H1 (cell line): ENCODE measurements at regions not wholly inside any gene's neighbourhood (a gene's known extent, or its start where the extent isn't known, plus 50 kb on each side); places are given as distances from the start of the nearest gene placed in this dataset.

Experiments used
- CTCF ChIA-PET: fragments of 300-600 bp; sonication (Branson Sonifier 250); formaldehyde crosslinking; loops from one replicate; lab custom pipeline; 2021; ENCODE audit not compliant: partially characterized antibody; lab: Charles Lee
- POLR2A ChIA-PET: fragments of 300-600 bp; sonication (Branson Sonifier 250); formaldehyde crosslinking; loops from one replicate; lab custom pipeline; 2021; ENCODE audit warnings: inconsistent platforms; ENCODE audit not compliant: partially characterized antibody; lab: Charles Lee
- DNase-seq, 2 experiments: peaks; one replicate each; pipeline versions ENCODE4 v3.0.0 to v3.0.0-alpha.2; 2010 to 2022; ENCODE audit warnings: low spot score in 2 of 2, low read depth in 1 of 2, mixed read lengths in 1 of 2
- FAIRE-seq: peaks from 2 replicates; lab custom pipeline; 2011; peaks lifted over from hg19 to GRCh38; lab: Jason Lieb, UNC
- H2AFZ ChIP-seq: 2 replicates; pipeline ENCODE4 v1.8.1; 2012; ENCODE audit warnings: low read length, inconsistent platforms
- H2AK5ac ChIP-seq: 2 replicates; pipeline ENCODE4 v1.6.1; 2013; ENCODE audit warnings: low read depth, low read length
- H2BK120ac ChIP-seq: replicated peaks from 2 replicates; pipeline ENCODE3; 2013; ENCODE audit warnings: low read depth, low read length, inconsistent platforms
- H2BK12ac ChIP-seq: 2 replicates; pipeline ENCODE4 v1.6.1; 2013; ENCODE audit warnings: low read depth, low read length
- H2BK15ac ChIP-seq: 2 replicates; pipeline ENCODE4 v1.6.1; 2013; ENCODE audit warnings: low read length
- H2BK20ac ChIP-seq: 2 replicates; pipeline ENCODE4 v1.6.1; 2013; ENCODE audit warnings: low read length
- H2BK5ac ChIP-seq: 2 replicates; pipeline ENCODE4 v1.6.1; 2013; ENCODE audit warnings: low read depth, low read length
- H3K14ac ChIP-seq: 2 replicates; pipeline ENCODE4 v1.6.1; 2013; ENCODE audit warnings: inconsistent platforms; ENCODE audit not compliant: insufficient read length
- H3K18ac ChIP-seq: 2 replicates; pipeline ENCODE4 v1.6.1; 2013; ENCODE audit warnings: low read length; ENCODE audit errors: extremely low read depth
- H3K23ac ChIP-seq: 2 replicates; pipeline ENCODE4 v1.6.1; 2013; ENCODE audit warnings: inconsistent platforms; ENCODE audit not compliant: insufficient read length
- H3K23me2 ChIP-seq: 2 replicates; pipeline ENCODE4 v1.6.1; 2013; ENCODE audit warnings: low read depth, low read length
- H3K27ac ChIP-seq: 2 replicates; pipeline ENCODE4 v1.6.1; 2011; ENCODE audit warnings: low read depth, low read length, inconsistent platforms
- H3K27me3 ChIP-seq, 4 experiments: replicated peaks in 1 of 4; 1 replicate in 1 of 4; 2 replicates in 3 of 4; pipeline versions ENCODE4 v1.6.1 to v1.8.1; 2011 to 2013; ENCODE audit warnings: low read length in 3 of 4, mild to moderate bottlenecking in 3 of 4, inconsistent platforms in 2 of 4, mixed read lengths in 2 of 4, moderate library complexity in 1 of 4; ENCODE audit not compliant: control insufficient read depth in 3 of 4, insufficient read depth in 3 of 4; ENCODE audit errors: extremely low read depth in 1 of 4
- H3K36me3 ChIP-seq, 4 experiments: 2 replicates each; pipeline versions ENCODE4 v1.6.1 to v1.8.1; 2011 to 2013; ENCODE audit warnings: mild to moderate bottlenecking in 4 of 4, low read length in 3 of 4, moderate library complexity in 2 of 4, control low read depth in 1 of 4, inconsistent platforms in 1 of 4; ENCODE audit not compliant: insufficient read depth in 4 of 4, control insufficient read depth in 2 of 4
- H3K4ac ChIP-seq: replicated peaks from 2 replicates; pipeline ENCODE3; 2013; ENCODE audit warnings: low read length, low read depth, mixed read lengths, inconsistent platforms; ENCODE audit not compliant: insufficient read length
- H3K4me1 ChIP-seq, 4 experiments: replicated peaks in 1 of 4; 1 replicate in 1 of 4; 2 replicates in 3 of 4; pipeline versions ENCODE4 v1.6.1 to v1.8.1; 2011 to 2013; ENCODE audit warnings: low read length in 3 of 4, inconsistent platforms in 2 of 4, mixed read lengths in 1 of 4; ENCODE audit not compliant: insufficient read depth in 4 of 4, control insufficient read depth in 3 of 4
- H3K4me2 ChIP-seq, 2 experiments: 2 replicates each; pipeline versions ENCODE4 v1.6.1 to v1.8.1; 2011 to 2013; ENCODE audit warnings: low read depth in 2 of 2, low read length in 2 of 2, control low read depth in 1 of 2, inconsistent platforms in 1 of 2, mild to moderate bottlenecking in 1 of 2; ENCODE audit not compliant: insufficient read depth in 1 of 2
- H3K4me3 ChIP-seq, 4 experiments: fragments of 200-600, 300-600 bp in 1 of 4; sonication (generic), shearing (Covaris generic), sonication (Bioruptor Twin) in 1 of 4; 2 replicates each; pipeline versions ENCODE4 v1.5.1 to v1.8.1; 2011 to 2016; ENCODE audit warnings: low read length in 4 of 4, low read depth in 3 of 4, control low read depth in 2 of 4, inconsistent platforms in 2 of 4, mild to moderate bottlenecking in 2 of 4, mixed read lengths in 1 of 4, moderate library complexity in 1 of 4; ENCODE audit not compliant: insufficient read depth in 2 of 4; ENCODE audit errors: extremely low read depth in 1 of 4
- H3K56ac ChIP-seq: replicated peaks from 2 replicates; pipeline ENCODE3; 2013; ENCODE audit warnings: low read depth, mild to moderate bottlenecking, mixed read lengths, low read length, inconsistent platforms; ENCODE audit not compliant: insufficient read length
- H3K79me1 ChIP-seq: 2 replicates; pipeline ENCODE4 v1.6.1; 2013; ENCODE audit warnings: low read depth, low read length, control low read depth
- H3K79me2 ChIP-seq, 2 experiments: 2 replicates each; pipeline versions ENCODE4 v1.6.1 to v1.8.1; 2012 to 2013; ENCODE audit warnings: low read length in 2 of 2, mild to moderate bottlenecking in 2 of 2, inconsistent platforms in 1 of 2; ENCODE audit not compliant: insufficient read depth in 2 of 2, control insufficient read depth in 1 of 2
- H3K9ac ChIP-seq, 4 experiments: replicated peaks in 1 of 4; 1 replicate in 1 of 4; 2 replicates in 3 of 4; pipeline versions ENCODE4 v1.6.1 to v1.8.1; 2011 to 2013; ENCODE audit warnings: low read depth in 3 of 4, low read length in 3 of 4, control low read depth in 2 of 4, mild to moderate bottlenecking in 2 of 4, moderate library complexity in 2 of 4, inconsistent platforms in 1 of 4; ENCODE audit errors: extremely low read depth in 1 of 4
- H3K9me3 ChIP-seq, 2 experiments: 2 replicates each; pipeline versions ENCODE4 v1.6.1 to v1.8.1; 2012 to 2013; ENCODE audit warnings: mild to moderate bottlenecking in 2 of 2, moderate library complexity in 2 of 2, control low read depth in 1 of 2, inconsistent platforms in 1 of 2, low read depth in 1 of 2, low read length in 1 of 2, mixed read lengths in 1 of 2; ENCODE audit not compliant: insufficient read depth in 2 of 2
- H4K20me1 ChIP-seq, 2 experiments: replicated peaks in 1 of 2; 2 replicates each; pipeline versions ENCODE3 to v1.8.1; 2011 to 2013; ENCODE audit warnings: inconsistent platforms in 2 of 2, low read length in 2 of 2, mild to moderate bottlenecking in 1 of 2; ENCODE audit not compliant: insufficient read depth in 2 of 2, control insufficient read depth in 1 of 2
- H4K5ac ChIP-seq: 2 replicates; pipeline ENCODE4 v1.6.1; 2013; ENCODE audit warnings: low read length, low read depth, mixed read lengths, inconsistent platforms; ENCODE audit not compliant: insufficient read length
- H4K8ac ChIP-seq: 2 replicates; pipeline ENCODE4 v1.8.0; 2013; ENCODE audit warnings: mild to moderate bottlenecking, moderate library complexity, low read length, inconsistent platforms; ENCODE audit not compliant: insufficient read depth; ENCODE audit errors: extremely low read depth
- H4K91ac ChIP-seq: replicated peaks from 2 replicates; pipeline ENCODE3; 2013; ENCODE audit warnings: low read length, mixed read lengths, inconsistent platforms; ENCODE audit not compliant: insufficient read length
- CBX8 ChIP-seq: fragments of 300-800, 300-1000 bp; sonication (generic); IDR thresholded peaks from 2 replicates; pipeline ENCODE4 v1.7.1; 2016; ENCODE audit warnings: low read depth, low read length, borderline replicate concordance
- EP300 ChIP-seq, 2 experiments: IDR thresholded peaks; 1 replicate in 1 of 2; 2 replicates in 1 of 2; pipeline ENCODE4 v1.6.1; 2011 to 2012; ENCODE audit warnings: low read depth in 2 of 2, low read length in 2 of 2, mild to moderate bottlenecking in 2 of 2, borderline replicate concordance in 1 of 2, inconsistent platforms in 1 of 2, moderate library complexity in 1 of 2
- EZH2 ChIP-seq: fragments of 200-600 bp; sonication (generic); IDR thresholded peaks from 2 replicates; pipeline ENCODE4 v1.7.1; 2012; ENCODE audit warnings: low read depth, mild to moderate bottlenecking, moderate library complexity, low read length, inconsistent platforms; ENCODE audit not compliant: severe bottlenecking
- GABPA ChIP-seq: IDR thresholded peaks from 2 replicates; pipeline ENCODE4 v1.6.1; 2011; ENCODE audit warnings: mild to moderate bottlenecking, low read length, moderate library complexity, borderline replicate concordance; ENCODE audit not compliant: insufficient read depth
- PHF8 ChIP-seq: fragments of 200-600 bp; sonication (generic); conservative IDR thresholded peaks from 2 replicates; pipeline ENCODE4 v1.7.1; 2012; ENCODE audit warnings: low read depth, mild to moderate bottlenecking, inconsistent platforms, low read length, moderate library complexity
- SIX5 ChIP-seq: IDR thresholded peaks from 2 replicates; pipeline ENCODE4 v1.6.1; 2011; ENCODE audit warnings: mild to moderate bottlenecking, low read depth, low read length
- SP1 ChIP-seq: IDR thresholded peaks from 2 replicates; pipeline ENCODE4 v1.6.1; 2011; ENCODE audit warnings: low read depth, low read length
- TAF1 ChIP-seq: IDR thresholded peaks from 2 replicates; pipeline ENCODE4 v1.6.1; 2011; ENCODE audit warnings: mild to moderate bottlenecking, low read depth, low read length
- YY1 ChIP-seq: IDR thresholded peaks from 2 replicates; pipeline ENCODE4 v1.6.1; 2011; ENCODE audit warnings: low read depth, mild to moderate bottlenecking, low read length
- WGBS, 2 experiments: shearing (Covaris generic) in 1 of 2; methylation state at CpG; one replicate each; pipeline versions ENCODE4 v1.1.6 to v1.1.7; 2013 to 2015; ENCODE audit warnings: low lambda C conversion rate in 2 of 2, mixed read lengths in 2 of 2, inconsistent platforms in 1 of 2, low coverage in 1 of 2, missing lambda C conversion rate in 1 of 2; ENCODE audit not compliant: insufficient replicate concordance in 2 of 2, insufficient coverage in 1 of 2, insufficient read length in 1 of 2; ENCODE audit errors: extremely low coverage in 1 of 2, missing lambda C conversion rate in 1 of 2; 5-methylcytosine and 5-hydroxymethylcytosine counted together
- TF ChIP-seq, protein P1 (sequence below): IDR thresholded peaks from 2 replicates; pipeline ENCODE4 v1.6.1; 2011; ENCODE audit warnings: low read length, improper control_type of control experiment
- TF ChIP-seq, protein P2 (sequence below): IDR thresholded peaks from 2 replicates; pipeline ENCODE4 v1.6.1; 2012; ENCODE audit warnings: low read length, inconsistent platforms

DNA sequence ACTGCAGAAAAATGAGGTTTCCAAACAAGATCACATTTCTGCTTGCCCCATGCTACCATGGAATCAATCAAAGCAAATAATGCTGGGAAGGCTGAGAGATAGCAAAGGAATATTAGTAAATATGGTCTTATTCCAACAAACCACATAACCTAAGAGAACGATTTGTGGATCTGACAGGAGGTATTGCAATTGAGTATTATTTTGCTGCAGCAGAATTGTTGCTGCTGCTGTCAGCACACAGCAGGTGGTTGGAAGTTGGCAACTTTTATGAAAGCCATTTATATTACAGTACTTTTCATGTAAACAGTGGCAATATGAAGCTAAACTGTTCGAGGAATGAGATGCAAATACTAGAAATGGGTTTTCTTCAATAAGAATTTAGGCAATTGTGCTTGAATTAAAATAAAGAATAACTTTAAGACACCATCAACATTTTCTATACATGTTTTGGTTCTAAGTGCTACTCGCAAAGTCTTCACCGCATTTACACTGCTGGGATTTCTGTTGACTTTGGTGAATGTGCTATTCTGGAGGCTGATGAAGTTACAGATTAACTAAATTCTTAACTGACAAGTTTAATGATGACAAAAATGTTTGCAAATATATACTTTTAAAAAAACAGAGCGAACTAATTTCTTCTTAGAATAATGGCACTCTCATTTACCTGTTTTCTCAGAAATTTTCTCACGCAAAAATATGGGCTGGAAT is 1285.7 kb downstream of the CNTNAP5 start:
- FAIRE-seq, result no peak
- POLR2A ChIA-PET, result no interaction called here
- H2BK120ac ChIP-seq, result no peak overlapping the region

More for the DNA sequence above, 1285.7 kb downstream of the CNTNAP5 start:
- H3K56ac ChIP-seq, result no peak overlapping the region
- WGBS, 2 experiments, result 93% methylated on average over 6 of the region's 6 CpGs; no CpG with 5 or more reads in 1 of the 2 experiments
- no peak overlapping the region for H3K4me2 ChIP-seq
- TF ChIP-seq GABPA (no peak), EZH2 (no peak), YY1 (no peak), EP300 (IDR thresholded peaks at IDR 0.05; ENCODE audit: borderline replicate concordance in 1 of 2, low read depth in 2 of 2, low read length in 2 of 2) (no peak), CBX8 (no peak), SP1 (no peak), PHF8 (no peak), TAF1 (no peak), SIX5 (no peak)
- TF ChIP-seq, protein P1, sequence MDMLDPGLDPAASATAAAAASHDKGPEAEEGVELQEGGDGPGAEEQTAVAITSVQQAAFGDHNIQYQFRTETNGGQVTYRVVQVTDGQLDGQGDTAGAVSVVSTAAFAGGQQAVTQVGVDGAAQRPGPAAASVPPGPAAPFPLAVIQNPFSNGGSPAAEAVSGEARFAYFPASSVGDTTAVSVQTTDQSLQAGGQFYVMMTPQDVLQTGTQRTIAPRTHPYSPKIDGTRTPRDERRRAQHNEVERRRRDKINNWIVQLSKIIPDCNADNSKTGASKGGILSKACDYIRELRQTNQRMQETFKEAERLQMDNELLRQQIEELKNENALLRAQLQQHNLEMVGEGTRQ, result no peak
- TF ChIP-seq, protein P2, sequence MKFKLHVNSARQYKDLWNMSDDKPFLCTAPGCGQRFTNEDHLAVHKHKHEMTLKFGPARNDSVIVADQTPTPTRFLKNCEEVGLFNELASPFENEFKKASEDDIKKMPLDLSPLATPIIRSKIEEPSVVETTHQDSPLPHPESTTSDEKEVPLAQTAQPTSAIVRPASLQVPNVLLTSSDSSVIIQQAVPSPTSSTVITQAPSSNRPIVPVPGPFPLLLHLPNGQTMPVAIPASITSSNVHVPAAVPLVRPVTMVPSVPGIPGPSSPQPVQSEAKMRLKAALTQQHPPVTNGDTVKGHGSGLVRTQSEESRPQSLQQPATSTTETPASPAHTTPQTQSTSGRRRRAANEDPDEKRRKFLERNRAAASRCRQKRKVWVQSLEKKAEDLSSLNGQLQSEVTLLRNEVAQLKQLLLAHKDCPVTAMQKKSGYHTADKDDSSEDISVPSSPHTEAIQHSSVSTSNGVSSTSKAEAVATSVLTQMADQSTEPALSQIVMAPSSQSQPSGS, result no peak
- no peak overlapping the region for H4K8ac ChIP-seq
- H2BK12ac ChIP-seq, result no peak overlapping the region
- no peak overlapping the region for H4K91ac ChIP-seq
- no peaks in the 10 kb centered on the region for H3K79me1 ChIP-seq
- H4K20me1 ChIP-seq, result no peaks in the 10 kb centered on the region
- no peak overlapping the region for H3K27ac ChIP-seq
- no peak for DNase-seq
- H3K23me2 ChIP-seq, result no peaks in the 10 kb centered on the region
- no peaks in the 10 kb centered on the region for H3K9me3 ChIP-seq
- H3K4me3 ChIP-seq, result no peak overlapping the region
- H3K9ac ChIP-seq, result no peak overlapping the region
- no peaks in the 10 kb centered on the region for H3K79me2 ChIP-seq
- H3K4ac ChIP-seq, result no peak overlapping the region
- no peak overlapping the region for H2BK5ac ChIP-seq
- no peak overlapping the region for H3K18ac ChIP-seq
- no peaks in the 10 kb centered on the region for H3K27me3 ChIP-seq
- H2BK15ac ChIP-seq, result no peak overlapping the region
- H3K23ac ChIP-seq, result no peak overlapping the region
- no peak overlapping the region for H2BK20ac ChIP-seq
- no peak overlapping the region for H4K5ac ChIP-seq
- CTCF ChIA-PET, result no interaction called here
- no peaks in the 10 kb centered on the region for H3K36me3 ChIP-seq
- no peak overlapping the region for H2AK5ac ChIP-seq
- H3K4me1 ChIP-seq, result no peaks in the 10 kb centered on the region
- H2AFZ ChIP-seq, result no peak overlapping the region
- no peak overlapping the region for H3K14ac ChIP-seq
